NCI-H146 treated with DMSO at 0.1 percent for 48 hours (cell line): ENCODE measurements at regions not wholly inside any gene's neighbourhood (a gene's known extent, or its start where the extent isn't known, plus 50 kb on each side); places are given as distances from the start of the nearest gene placed in this dataset.

Experiments
- DNase-seq: peaks from one replicate; lab custom pipeline; 2025; ENCODE audit not compliant: unreplicated experiment; lab: John Stamatoyannopoulos, UW

GRCh38 chr14:58697930-58698642 lies 60.3 kb downstream of the DACT1 start:
- DNase-seq: peak; percentile 86

- DNase-seq: no peak
Measured at GRCh38 chr14:58699681-58700205, 62.0 kb downstream of the DACT1 start.

GRCh38 chr14:58701156-58701555 lies 63.4 kb downstream of the DACT1 start:
- no peak for DNase-seq

GRCh38 chr14:58701604-58702003 lies 63.8 kb downstream of the DACT1 start:
- no peak for DNase-seq

GRCh38 chr14:58702441-58703160 lies 64.8 kb downstream of the DACT1 start:
- no peak for DNase-seq

- no peak for DNase-seq
Measured at GRCh38 chr14:58703161-58703506, 65.4 kb downstream of the DACT1 start.

- no peak for DNase-seq
Measured at GRCh38 chr14:58705066-58705465, 67.3 kb downstream of the DACT1 start.

GRCh38 chr14:58707949-58708348 lies 70.2 kb downstream of the DACT1 start:
- no peak for DNase-seq

GRCh38 chr14:58709949-58710348 lies 72.2 kb downstream of the DACT1 start:
- no peak for DNase-seq

- DNase-seq: no peak
Measured at GRCh38 chr14:58711382-58711781, 73.6 kb downstream of the DACT1 start.

GRCh38 chr14:58712357-58712756 lies 74.6 kb downstream of the DACT1 start:
- no peak for DNase-seq

- DNase-seq: no peak
Measured at GRCh38 chr14:58713677-58714076, 75.9 kb downstream of the DACT1 start.

GRCh38 chr14:58716706-58717105 lies 78.9 kb downstream of the DACT1 start:
- DNase-seq: no peak

GRCh38 chr14:58717211-58717610 lies 79.4 kb downstream of the DACT1 start:
- DNase-seq: no peak

GRCh38 chr14:58717813-58718212 lies 80.1 kb downstream of the DACT1 start:
- no peak for DNase-seq

- no peak for DNase-seq
Measured at GRCh38 chr14:58718226-58719205, 80.8 kb downstream of the DACT1 start.

- no peak for DNase-seq
Measured at GRCh38 chr14:58721723-58722122, 84.0 kb downstream of the DACT1 start.

- DNase-seq: no peak
Measured at GRCh38 chr14:58722441-58722840, 84.7 kb downstream of the DACT1 start.

- no peak for DNase-seq
Measured at GRCh38 chr14:58724206-58724605, 86.4 kb downstream of the DACT1 start.

GRCh38 chr14:58724702-58725101 lies 86.9 kb downstream of the DACT1 start:
- no peak for DNase-seq

- no peak for DNase-seq
Measured at GRCh38 chr14:58725226-58725625, 87.5 kb downstream of the DACT1 start.
